GM12874 (cell line): ENCODE measurements at regions not wholly inside any gene's neighbourhood (a gene's known extent, or its start where the extent isn't known, plus 50 kb on each side); places are given as distances from the start of the nearest gene placed in this dataset.

Experiments
- CTCF ChIP-seq: IDR thresholded peaks from 2 replicates; pipeline ENCODE4 v1.5.1; 2011; ENCODE audit warnings: low read depth, mild to moderate bottlenecking, control low read depth, low read length, moderate library complexity; ENCODE audit not compliant: insufficient read depth

GRCh38 chr7:119096683-119097082, 872.2 kb downstream of the ANKRD7 start:
- TF ChIP-seq CTCF: no peak

GRCh38 chr7:119102291-119102690, 877.8 kb downstream of the ANKRD7 start:
- no peak for TF ChIP-seq CTCF

- no peak for TF ChIP-seq CTCF
Observed at GRCh38 chr7:119105381-119105780, 880.9 kb downstream of the ANKRD7 start.

- no peak for TF ChIP-seq CTCF
Observed at GRCh38 chr7:119123326-119123725, 898.8 kb downstream of the ANKRD7 start.

- TF ChIP-seq CTCF: no peak
Observed at GRCh38 chr7:119127706-119128105, 903.2 kb downstream of the ANKRD7 start.

GRCh38 chr7:119132436-119132835, 907.9 kb downstream of the ANKRD7 start:
- no peak for TF ChIP-seq CTCF

- no peak for TF ChIP-seq CTCF
Observed at GRCh38 chr7:119167431-119167830, 942.9 kb downstream of the ANKRD7 start.

- TF ChIP-seq CTCF: no peak
Observed at GRCh38 chr7:119172043-119172442, 947.5 kb downstream of the ANKRD7 start.
